ENCODE measurements at regions not wholly inside any gene's neighbourhood (a gene's known extent, or its start where the extent isn't known, plus 50 kb on each side); places are given as distances from the start of the nearest gene placed in this dataset.

DNA sequence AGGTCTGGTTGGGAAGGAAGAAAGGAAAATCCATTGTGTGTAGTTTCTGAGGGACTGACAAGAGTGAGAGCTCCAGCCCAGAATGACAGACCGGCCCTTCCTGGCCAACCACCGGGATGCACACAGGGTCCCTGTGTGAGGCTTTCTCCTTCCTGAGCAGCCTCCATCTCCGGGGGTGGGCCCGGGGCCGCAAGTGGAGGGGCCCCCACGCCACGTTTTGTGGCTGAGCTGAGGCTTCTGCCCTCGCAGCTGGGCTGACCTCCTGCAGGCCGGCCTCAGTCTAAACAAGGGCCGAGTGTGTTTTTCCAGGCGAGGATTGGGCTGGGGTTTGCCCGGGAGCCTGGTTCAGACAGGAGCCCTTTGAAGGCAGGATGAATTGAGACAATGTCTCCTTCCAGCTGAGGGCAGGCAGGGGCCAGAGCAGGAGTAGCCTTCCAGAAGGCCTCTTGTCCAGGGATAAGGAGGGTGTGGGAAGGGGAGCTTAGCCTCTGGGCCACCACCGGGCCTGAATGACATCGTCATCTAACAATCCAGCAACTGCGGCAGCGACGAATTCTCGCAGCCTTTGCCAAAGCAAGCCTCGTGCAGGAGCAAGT is 96.5 kb upstream of the NCOR2 start:
- Histone ChIP-seq H3K9me3 (ENCODE audit: insufficient read depth, low read depth, low read length) (no peaks in the 10 kb centered on the region; the same call in none of the 2 replicates), H3K4me1 (ENCODE audit: insufficient read depth, low read length) (no peaks in the 10 kb centered on the region), H3K27ac (ENCODE audit: low read length) (no peak overlapping the region), H3K27me3 (ENCODE audit: insufficient read depth, low read length) (no peaks in the 10 kb centered on the region), H3K4me3 (ENCODE audit: low read length) (no peak overlapping the region), H3K36me3 (ENCODE audit: insufficient read depth, low read depth, low read length) (no peaks in the 10 kb centered on the region), H3K9ac (ENCODE audit: low read depth, low read length) (no peak overlapping the region)

DNA sequence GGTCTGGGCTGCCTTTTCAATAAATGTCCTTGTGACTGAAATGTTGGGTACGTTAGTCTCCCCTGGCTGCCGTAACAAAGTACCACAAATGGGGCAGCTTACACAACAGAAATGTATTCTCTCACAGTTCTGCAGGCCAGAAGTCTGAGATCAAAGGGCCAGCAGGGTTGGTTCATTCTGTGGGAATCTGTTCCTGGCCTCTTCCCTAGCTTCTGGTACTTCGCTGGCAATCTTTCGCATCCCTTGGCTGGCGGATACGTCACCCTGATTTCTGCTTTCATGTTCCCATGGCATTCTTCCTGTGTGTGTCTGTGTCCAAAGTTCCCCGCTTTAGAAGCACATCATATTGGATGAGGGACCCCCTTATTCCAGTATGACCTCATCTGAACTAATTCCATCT is 95.8 kb upstream of the NCOR2 start:
- H3K4me1 ChIP-seq (ENCODE audit: insufficient read depth, low read length) = no peaks in the 10 kb centered on the region
- no peak overlapping the region for H3K4me3 ChIP-seq (ENCODE audit: low read length)
- no peaks in the 10 kb centered on the region for H3K27me3 ChIP-seq (ENCODE audit: insufficient read depth, low read length)
- H3K36me3 ChIP-seq (ENCODE audit: insufficient read depth, low read depth, low read length) = no peaks in the 10 kb centered on the region
- H3K9ac ChIP-seq (ENCODE audit: low read depth, low read length) = no peak overlapping the region
- H3K9me3 ChIP-seq (ENCODE audit: insufficient read depth, low read depth, low read length) = no peaks in the 10 kb centered on the region; the same call in none of the 2 replicates
- no peak overlapping the region for H3K27ac ChIP-seq (ENCODE audit: low read length)

DNA sequence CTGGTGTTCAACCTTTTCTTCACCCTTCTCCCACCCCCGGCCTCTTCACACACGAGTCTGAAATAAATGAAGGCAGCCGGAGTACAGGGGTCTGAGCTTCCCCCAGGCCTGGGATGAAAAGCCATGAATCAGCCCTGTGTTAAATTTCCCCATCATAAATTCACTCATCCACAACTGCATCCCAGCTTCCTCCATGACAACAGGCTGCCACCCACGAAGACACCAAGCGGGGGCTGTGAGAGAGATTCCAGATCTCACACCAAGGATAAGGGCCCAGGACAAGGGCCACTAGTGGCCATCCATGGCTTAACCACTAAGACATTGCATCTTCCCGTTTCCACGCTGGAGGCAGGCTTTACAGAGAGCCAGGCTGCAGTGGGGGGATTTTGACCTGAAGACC is 93.9 kb upstream of the NCOR2 start:
- Histone ChIP-seq H3K9me3 (ENCODE audit: insufficient read depth, low read depth, low read length) (no peaks in the 10 kb centered on the region; the same call in none of the 2 replicates), H3K4me1 (ENCODE audit: insufficient read depth, low read length) (peaks cover 5% of the 10 kb centered on the region; the same call in 1 of the 2 replicates), H3K36me3 (ENCODE audit: insufficient read depth, low read depth, low read length) (no peaks in the 10 kb centered on the region), H3K27me3 (ENCODE audit: insufficient read depth, low read length) (no peaks in the 10 kb centered on the region), H3K9ac (ENCODE audit: low read depth, low read length) (no peak overlapping the region), H3K4me3 (ENCODE audit: low read length) (no peak overlapping the region), H3K27ac (ENCODE audit: low read length) (no peak overlapping the region)

GRCh38 chr12:124660851-124661250 is 93.4 kb upstream of the NCOR2 start:
- Histone ChIP-seq H3K27me3 (ENCODE audit: insufficient read depth, low read length) (no peaks in the 10 kb centered on the region), H3K27ac (ENCODE audit: low read length) (no peak overlapping the region), H3K4me1 (ENCODE audit: insufficient read depth, low read length) (peaks cover 7% of the 10 kb centered on the region; the same call in 1 of the 2 replicates), H3K36me3 (ENCODE audit: insufficient read depth, low read depth, low read length) (no peaks in the 10 kb centered on the region), H3K9ac (ENCODE audit: low read depth, low read length) (no peak overlapping the region), H3K9me3 (ENCODE audit: insufficient read depth, low read depth, low read length) (no peaks in the 10 kb centered on the region; the same call in 1 of the 2 replicates), H3K4me3 (ENCODE audit: low read length) (no peak overlapping the region)

- no peaks in the 10 kb centered on the region for H3K36me3 ChIP-seq (ENCODE audit: insufficient read depth, low read depth, low read length)
Observed at GRCh38 chr12:124658806-124659402, 91.5 kb upstream of the NCOR2 start.

DNA sequence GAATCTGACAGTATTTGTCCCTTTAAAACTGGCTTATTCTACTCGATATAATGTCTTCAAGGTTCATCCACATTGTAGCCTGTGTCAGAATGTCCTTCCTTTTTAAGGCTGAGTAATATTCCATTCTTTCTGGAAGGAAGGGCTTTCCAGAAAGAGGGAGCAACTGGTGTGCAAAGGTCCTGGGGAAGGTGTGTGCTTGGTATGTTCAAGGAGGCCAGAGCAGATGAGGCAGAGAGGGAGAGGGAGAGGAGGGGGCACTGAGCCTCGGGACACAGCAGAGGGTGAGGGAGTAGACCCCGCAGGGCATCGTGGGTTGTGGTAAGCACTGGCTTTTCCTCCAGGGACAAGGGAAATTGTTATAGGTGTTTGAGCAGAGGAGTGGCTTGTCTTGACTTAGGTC is 90.9 kb upstream of the NCOR2 start:
- Histone ChIP-seq H3K9ac (ENCODE audit: low read depth, low read length) (no peak overlapping the region), H3K27ac (ENCODE audit: low read length) (no peak overlapping the region), H3K9me3 (ENCODE audit: insufficient read depth, low read depth, low read length) (no peaks in the 10 kb centered on the region), H3K27me3 (ENCODE audit: insufficient read depth, low read length) (no peaks in the 10 kb centered on the region), H3K4me3 (ENCODE audit: low read length) (no peak overlapping the region), H3K4me1 (ENCODE audit: insufficient read depth, low read length) (peaks cover 12% of the 10 kb centered on the region; the same call in 1 of the 2 replicates), H3K36me3 (ENCODE audit: insufficient read depth, low read depth, low read length) (no peaks in the 10 kb centered on the region)

More at GRCh38 chr12:124658806-124659402, 91.5 kb upstream of the NCOR2 start:
- peaks cover 12% of the 10 kb centered on the region; the same call in 1 of the 2 replicates for H3K4me1 ChIP-seq (ENCODE audit: insufficient read depth, low read length)
- no peaks in the 10 kb centered on the region for H3K27me3 ChIP-seq (ENCODE audit: insufficient read depth, low read length)
- H3K9me3 ChIP-seq (ENCODE audit: insufficient read depth, low read depth, low read length) = no peaks in the 10 kb centered on the region
- H3K4me3 ChIP-seq (ENCODE audit: low read length) = no peak overlapping the region
- H3K27ac ChIP-seq (ENCODE audit: low read length) = no peak overlapping the region
- H3K9ac ChIP-seq (ENCODE audit: low read depth, low read length) = no peak overlapping the region

DNA sequence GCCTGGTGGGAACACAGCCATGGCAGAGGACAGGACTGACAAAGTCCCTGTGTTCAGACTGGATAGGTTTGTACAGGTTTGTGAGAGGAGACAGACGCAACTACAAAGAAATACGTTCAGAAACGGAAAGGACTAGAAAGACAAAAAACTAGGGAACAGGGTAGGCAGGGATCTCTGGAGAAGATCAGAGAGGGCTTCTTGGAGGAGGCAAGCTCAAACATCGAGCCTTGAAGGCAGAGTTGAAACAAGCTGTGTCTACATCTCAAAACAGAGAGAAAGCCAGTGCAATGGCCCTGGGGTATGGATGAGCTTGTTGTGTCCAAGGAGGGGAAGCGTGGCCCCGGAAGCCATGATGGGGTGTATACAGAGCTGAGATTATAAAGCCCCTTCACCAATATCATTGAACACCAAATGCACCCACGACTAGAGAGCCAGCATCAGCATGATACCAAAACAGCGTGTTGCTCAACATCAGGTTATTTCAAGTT is 89.6 kb upstream of the NCOR2 start:
- no peak overlapping the region for H3K4me3 ChIP-seq (ENCODE audit: low read length)
- H3K36me3 ChIP-seq (ENCODE audit: insufficient read depth, low read depth, low read length) = no peaks in the 10 kb centered on the region
- H3K27ac ChIP-seq (ENCODE audit: low read length) = no peak overlapping the region
- peaks cover 12% of the 10 kb centered on the region; the same call in 1 of the 2 replicates for H3K4me1 ChIP-seq (ENCODE audit: insufficient read depth, low read length)
- no peaks in the 10 kb centered on the region for H3K9me3 ChIP-seq (ENCODE audit: insufficient read depth, low read depth, low read length)
- no peaks in the 10 kb centered on the region for H3K27me3 ChIP-seq (ENCODE audit: insufficient read depth, low read length)
- H3K9ac ChIP-seq (ENCODE audit: low read depth, low read length) = no peak overlapping the region

DNA sequence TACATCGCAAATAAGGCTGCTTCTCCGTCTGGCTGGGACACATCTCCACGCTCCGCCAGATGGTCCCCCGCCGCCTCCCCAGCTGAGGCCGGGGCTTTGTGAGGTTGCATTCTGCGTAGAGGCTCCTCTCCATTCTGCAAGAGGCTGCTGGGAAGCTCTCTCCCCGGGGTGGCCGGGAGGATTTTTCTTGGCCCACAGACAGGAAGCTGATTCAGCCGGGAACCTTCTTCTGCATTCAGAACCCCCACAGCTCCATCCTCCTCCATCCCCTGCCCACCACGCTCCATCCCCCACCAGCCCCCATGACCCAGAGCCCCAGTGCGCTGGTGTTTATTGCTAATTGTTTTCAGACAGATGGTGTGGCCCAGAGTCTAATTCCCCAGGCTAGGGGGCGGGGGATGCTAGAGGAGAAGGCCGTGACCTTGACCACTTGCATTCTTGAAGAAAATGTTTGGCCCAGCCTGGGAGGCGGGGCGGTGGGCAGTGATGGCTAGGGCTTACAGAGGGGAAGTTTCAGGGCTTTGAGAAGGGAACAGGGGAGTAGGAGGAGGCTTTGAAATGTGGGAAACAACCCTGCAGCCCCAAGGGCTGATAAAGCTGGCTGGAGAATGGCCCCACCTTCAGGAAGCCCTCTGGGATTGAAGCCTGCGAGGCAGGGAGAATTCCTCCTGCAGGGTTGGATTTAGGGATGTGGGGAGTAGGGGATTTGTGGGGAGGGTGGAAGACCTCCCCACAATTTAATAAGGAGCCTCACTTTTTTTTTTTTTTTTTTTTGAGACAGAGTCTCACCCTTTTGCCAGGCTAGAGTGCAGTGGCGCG is 88.5 kb upstream of the NCOR2 start:
- Histone ChIP-seq H3K27me3 (ENCODE audit: insufficient read depth, low read length) (no peaks in the 10 kb centered on the region), H3K4me3 (ENCODE audit: low read length) (peak overlapping the region; percentile 15; the same call in 1 of the 2 replicates), H3K4me1 (ENCODE audit: insufficient read depth, low read length) (peaks cover 12% of the 10 kb centered on the region; the same call in 1 of the 2 replicates), H3K9me3 (ENCODE audit: insufficient read depth, low read depth, low read length) (no peaks in the 10 kb centered on the region), H3K27ac (ENCODE audit: low read length) (no peak overlapping the region), H3K36me3 (ENCODE audit: insufficient read depth, low read depth, low read length) (no peaks in the 10 kb centered on the region), H3K9ac (ENCODE audit: low read depth, low read length) (peak overlapping the region; percentile 13; the same call in 1 of the 2 replicates)

DNA sequence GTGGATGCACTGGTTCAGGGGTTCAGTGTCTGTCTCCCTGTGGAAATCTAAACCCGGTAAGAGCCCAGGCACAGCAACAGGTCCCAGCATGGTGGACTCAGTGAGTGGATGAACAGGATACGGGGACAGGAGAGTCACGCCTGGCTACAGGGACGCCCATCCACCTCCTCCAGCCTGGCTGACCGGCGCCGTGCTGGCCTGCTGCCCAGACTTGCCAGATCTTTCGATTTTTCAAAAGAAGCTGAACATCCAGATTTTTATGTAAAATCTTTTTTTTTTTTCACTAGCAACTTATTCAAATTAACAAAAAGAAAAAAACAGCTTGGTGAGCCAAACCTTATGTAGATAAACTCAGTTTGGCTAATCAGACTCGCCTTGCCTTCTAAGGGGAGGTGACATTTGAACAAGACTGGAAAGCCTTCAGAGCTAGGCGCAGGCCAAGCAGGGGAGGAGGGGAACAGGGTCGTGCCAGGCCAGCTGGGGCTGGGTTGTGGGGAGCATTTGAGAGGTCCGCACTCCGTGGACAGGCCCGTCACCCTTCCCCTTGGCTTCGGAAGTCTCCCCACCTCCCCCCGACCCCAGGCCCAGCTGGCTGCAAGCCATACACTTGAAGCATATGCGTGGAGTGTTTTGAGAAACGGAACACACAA is 87.8 kb upstream of the NCOR2 start:
- no peaks in the 10 kb centered on the region for H3K9me3 ChIP-seq (ENCODE audit: insufficient read depth, low read depth, low read length)
- peak overlapping the region; percentile 26 for H3K27ac ChIP-seq (ENCODE audit: low read length)
- peak overlapping the region; percentile 13; the same call in 1 of the 2 replicates for H3K9ac ChIP-seq (ENCODE audit: low read depth, low read length)
- H3K4me3 ChIP-seq (ENCODE audit: low read length) = peak overlapping the region; percentile 15; the same call in 1 of the 2 replicates
- no peaks in the 10 kb centered on the region for H3K27me3 ChIP-seq (ENCODE audit: insufficient read depth, low read length)
- no peaks in the 10 kb centered on the region for H3K36me3 ChIP-seq (ENCODE audit: insufficient read depth, low read depth, low read length)
- H3K4me1 ChIP-seq (ENCODE audit: insufficient read depth, low read length) = peaks cover 12% of the 10 kb centered on the region; the same call in 1 of the 2 replicates

GRCh38 chr12:124654666-124655047 is 87.2 kb upstream of the NCOR2 start:
- H3K27ac ChIP-seq (ENCODE audit: low read length) = peak overlapping the region; percentile 26

More at GRCh38 chr12:124654666-124655047, 87.2 kb upstream of the NCOR2 start:
- H3K4me3 ChIP-seq (ENCODE audit: low read length) = no peak overlapping the region
- peaks cover 12% of the 10 kb centered on the region; the same call in 1 of the 2 replicates for H3K4me1 ChIP-seq (ENCODE audit: insufficient read depth, low read length)
- H3K9me3 ChIP-seq (ENCODE audit: insufficient read depth, low read depth, low read length) = no peaks in the 10 kb centered on the region; the same call in 1 of the 2 replicates
- no peaks in the 10 kb centered on the region for H3K27me3 ChIP-seq (ENCODE audit: insufficient read depth, low read length)
- 0 out of 2 replicates have a peak overlapping the region, but pooled peaks have one; percentile 13 for H3K9ac ChIP-seq (ENCODE audit: low read depth, low read length)
- H3K36me3 ChIP-seq (ENCODE audit: insufficient read depth, low read depth, low read length) = no peaks in the 10 kb centered on the region

Measured in iPS-20b (cell line).